SU-DHL-6 (cell line): ENCODE measurements at regions not wholly inside any gene's neighbourhood (a gene's known extent, or its start where the extent isn't known, plus 50 kb on each side); places are given as distances from the start of the nearest gene placed in this dataset.
"Not testable (repeated sequence)": the region's sequence is repeated elsewhere in the genome, so short reads cannot be mapped to it uniquely, and the experiment has no call there.

Experiments used
- H2AFZ ChIP-seq: fragments of 200-600 bp; sonication (generic); 2 replicates; pipeline ENCODE4 v1.6.1; 2014; ENCODE audit warnings: low read depth, mild to moderate bottlenecking, moderate library complexity, mixed read lengths, antibody characterized with exemption, low read length; ENCODE audit not compliant: severe bottlenecking
- H3F3A ChIP-seq: fragments of 200-600 bp; shearing (Covaris generic); 2 replicates; pipeline ENCODE4 v1.6.0; 2016; ENCODE audit warnings: antibody characterized with exemption, mild to moderate bottlenecking; ENCODE audit not compliant: insufficient read depth
- H3K27ac ChIP-seq: fragments of 200-600 bp; sonication (generic); 2 replicates; pipeline ENCODE4 v1.5.1; 2016; ENCODE audit warnings: low read depth, mild to moderate bottlenecking, low read length, moderate library complexity, mixed read lengths
- H3K27me3 ChIP-seq: fragments of 200-600 bp; sonication (generic), shearing (Covaris generic); 2 replicates; pipeline ENCODE4 v1.6.0; 2014; ENCODE audit warnings: mild to moderate bottlenecking, low read length
- H3K36me3 ChIP-seq: fragments of 200-600 bp; sonication (generic); 2 replicates; pipeline ENCODE4 v1.6.1; 2014; ENCODE audit warnings: mild to moderate bottlenecking, low read length, mixed read lengths
- H3K4me2 ChIP-seq: fragments of 300-600, 200-600 bp; shearing (Covaris generic), sonication (generic); 2 replicates; pipeline ENCODE4 v1.6.0; 2014; ENCODE audit warnings: low read length, low read depth, mild to moderate bottlenecking; ENCODE audit not compliant: poor library complexity, severe bottlenecking
- H3K4me3 ChIP-seq: fragments of 200-600 bp; sonication (generic); 2 replicates; pipeline ENCODE4 v1.5.1; 2014; ENCODE audit warnings: antibody characterized with exemption, low read length, mild to moderate bottlenecking, mixed read lengths; ENCODE audit not compliant: insufficient read depth, poor library complexity, severe bottlenecking
- H3K79me2 ChIP-seq: fragments of 200-600 bp; sonication (generic); 2 replicates; pipeline ENCODE4 v1.6.1; 2014; ENCODE audit warnings: mild to moderate bottlenecking, low read length, moderate library complexity; ENCODE audit not compliant: insufficient read depth
- H3K9ac ChIP-seq: fragments of 200-600 bp; sonication (generic); 2 replicates; pipeline ENCODE4 v1.7.0; 2014; ENCODE audit warnings: mild to moderate bottlenecking, low read length
- H3K9me2 ChIP-seq: fragments of 200-600 bp; sonication (generic); replicated peaks from 2 replicates; pipeline ENCODE4 v1.6.1; 2014; ENCODE audit warnings: low read length; ENCODE audit not compliant: insufficient read depth
- H3K9me3 ChIP-seq: fragments of 200-600 bp; sonication (generic); 2 replicates; pipeline ENCODE4 v1.6.1; 2014; ENCODE audit warnings: low read length, mixed read lengths; ENCODE audit not compliant: insufficient read depth
- H4K20me1 ChIP-seq: fragments of 200-600 bp; sonication (generic); 2 replicates; pipeline ENCODE4 v1.6.1; 2014; ENCODE audit warnings: low read depth, mild to moderate bottlenecking, antibody characterized with exemption, low read length, moderate library complexity, mixed read lengths
- CTCF ChIP-seq: fragments of 200-600 bp; sonication (generic); IDR thresholded peaks from one replicate; pipeline ENCODE4 v1.5.1; 2017; ENCODE audit warnings: antibody characterized with exemption, mild to moderate bottlenecking, low read length, moderate library complexity; ENCODE audit not compliant: insufficient read depth, poor library complexity, severe bottlenecking
- EZH2phosphoT487 ChIP-seq: fragments of 200-600 bp; sonication (generic), shearing (Covaris generic); conservative IDR thresholded peaks from 2 replicates; pipeline ENCODE4 v1.6.1; 2018; ENCODE audit warnings: mild to moderate bottlenecking, antibody characterized with exemption, low read length, moderate library complexity, mixed read lengths

- no peak overlapping the region for H3K4me2 ChIP-seq
- no peaks in the 10 kb centered on the region for H4K20me1 ChIP-seq
- H3K27me3 ChIP-seq: no peaks in the 10 kb centered on the region
- H3K9me3 ChIP-seq: 0 out of 2 replicates have a peak, but pooled peaks cover 3% of the 10 kb centered on the region
- H3K9me2 ChIP-seq: no peaks in the 10 kb centered on the region
- H3F3A ChIP-seq: no peaks in the 10 kb centered on the region
- no peaks in the 10 kb centered on the region for H3K36me3 ChIP-seq
- no peaks in the 10 kb centered on the region for H3K79me2 ChIP-seq
- H3K9ac ChIP-seq: no peak overlapping the region
- H2AFZ ChIP-seq: no peak overlapping the region
- no peak for TF ChIP-seq CTCF
- no peak overlapping the region for H3K4me3 ChIP-seq
- no peak overlapping the region for H3K27ac ChIP-seq
Observed at GRCh38 chr14:106651016-106651415, 1124.6 kb downstream of the TMEM121 start.

GRCh38 chr14:106652494-106652893 is 1126.1 kb downstream of the TMEM121 start:
- Histone ChIP-seq H3K36me3 (no peaks in the 10 kb centered on the region), H3K4me2 (no peak overlapping the region), H4K20me1 (no peaks in the 10 kb centered on the region), H2AFZ (no peak overlapping the region), H3K27ac (no peak overlapping the region), H3K9me3 (0 out of 2 replicates have a peak, but pooled peaks cover 3% of the 10 kb centered on the region), H3K27me3 (no peaks in the 10 kb centered on the region), H3K9me2 (no peaks in the 10 kb centered on the region), H3F3A (no peaks in the 10 kb centered on the region), H3K79me2 (no peaks in the 10 kb centered on the region), H3K4me3 (no peak overlapping the region), H3K9ac (no peak overlapping the region)
- no peak for TF ChIP-seq CTCF
- TF ChIP-seq EZH2phosphoT487: no peak

GRCh38 chr14:106657460-106657859 is 1131.1 kb downstream of the TMEM121 start:
- no peaks in the 10 kb centered on the region for H3K36me3 ChIP-seq
- no peak overlapping the region for H3K4me2 ChIP-seq
- H3K27me3 ChIP-seq: no peaks in the 10 kb centered on the region
- no peak overlapping the region for H3K9ac ChIP-seq
- H3K9me2 ChIP-seq: no peaks in the 10 kb centered on the region
- peaks cover under 1% of the 10 kb centered on the region; the same call in 1 of the 2 replicates for H3K9me3 ChIP-seq
- no peak overlapping the region for H3K4me3 ChIP-seq
- H4K20me1 ChIP-seq: no peaks in the 10 kb centered on the region
- no peaks in the 10 kb centered on the region for H3K79me2 ChIP-seq
- TF ChIP-seq EZH2phosphoT487: no peak
- peak; percentile 62 for TF ChIP-seq CTCF
- H3K27ac ChIP-seq: no peak overlapping the region
- peaks cover 3% of the 10 kb centered on the region; the same call in 1 of the 2 replicates for H3F3A ChIP-seq
- no peak overlapping the region for H2AFZ ChIP-seq

GRCh38 chr14:106658066-106658860 is 1131.9 kb downstream of the TMEM121 start:
- not testable (repeated sequence) for H3K36me3 ChIP-seq, H3K4me2 ChIP-seq

More at GRCh38 chr14:106658066-106658860, 1131.9 kb downstream of the TMEM121 start:
- not testable (repeated sequence) for H3K27me3 ChIP-seq, H3K9ac ChIP-seq, H3K9me3 ChIP-seq, H3K4me3 ChIP-seq, H2AFZ ChIP-seq, H3K27ac ChIP-seq, H4K20me1 ChIP-seq, H3K79me2 ChIP-seq, H3K9me2 ChIP-seq
- H3F3A ChIP-seq: peaks cover 11% of the 10 kb centered on the region
